ENCODE measurements at regions not wholly inside any gene's neighbourhood (a gene's known extent, or its start where the extent isn't known, plus 50 kb on each side); places are given as distances from the start of the nearest gene placed in this dataset.

GRCh38 chr4:31660916-31661315 is 940.7 kb downstream of the PCDH7 start:
- H3K9me3 Mint-ChIP-seq = peaks cover 15 to 24% (median 17%) of the 10 kb centered on the region in 3 donors
- WGBS (ENCODE audit: insufficient coverage) = no CpG with 5 or more reads among the region's 1 CpG
- Histone ChIP-seq H3K27ac (ENCODE audit: low read length) (no peak overlapping the region), H3K4me1 (ENCODE audit: control insufficient read depth in 1 of 2, extremely low read depth in 1 of 2, insufficient read depth in 2 of 2, low read length in 2 of 2) (no peaks in the 10 kb centered on the region), H3K27me3 (replicated peaks in 1 of 2; ENCODE audit: control insufficient read depth in 2 of 2, extremely low read depth in 1 of 2, insufficient read depth in 2 of 2, low read length in 1 of 2) (no peaks in the 10 kb centered on the region), H3K9me3 (no peaks in the 10 kb centered on the region), H3K4me3 (ENCODE audit: control insufficient read depth in 1 of 2, extremely low read depth in 1 of 2, low read length in 1 of 2) (no peak overlapping the region), H3K36me3 (ENCODE audit: control insufficient read depth in 2 of 2, extremely low read depth in 1 of 2, insufficient read depth in 1 of 2, low read length in 1 of 2) (no peaks in the 10 kb centered on the region)
- no peak overlapping the region for H3K4me3 Mint-ChIP-seq
- no peaks in the 10 kb centered on the region for H3K27me3 Mint-ChIP-seq
- ChIA-PET POLR2A (no interaction called here), CTCF (no interaction called here)
- no peaks in the 10 kb centered on the region for H3K4me1 Mint-ChIP-seq
- ATAC-seq (replicated peaks in 1 of 4) (no peak), DNase-seq (no peak)
- no peak overlapping the region for H3K27ac Mint-ChIP-seq
- H3K36me3 Mint-ChIP-seq = no peaks in the 10 kb centered on the region

- no peak for DNase-seq
- WGBS (ENCODE audit: insufficient coverage) = no CpG with 5 or more reads among the region's 2 CpGs
- H3K36me3 Mint-ChIP-seq = no peaks in the 10 kb centered on the region
Measured at GRCh38 chr4:31662951-31663350, 942.8 kb downstream of the PCDH7 start.

GRCh38 chr4:31667686-31668085 is 947.5 kb downstream of the PCDH7 start:
- Histone ChIP-seq H3K27ac (ENCODE audit: low read length) (no peak overlapping the region), H3K9me3 (no peaks in the 10 kb centered on the region), H3K4me3 (ENCODE audit: control insufficient read depth in 1 of 2, extremely low read depth in 1 of 2, low read length in 1 of 2) (no peak overlapping the region), H3K36me3 (ENCODE audit: control insufficient read depth in 2 of 2, extremely low read depth in 1 of 2, insufficient read depth in 1 of 2, low read length in 1 of 2) (no peaks in the 10 kb centered on the region), H3K4me1 (ENCODE audit: control insufficient read depth in 1 of 2, extremely low read depth in 1 of 2, insufficient read depth in 2 of 2, low read length in 2 of 2) (no peaks in the 10 kb centered on the region), H3K27me3 (replicated peaks in 1 of 2; ENCODE audit: control insufficient read depth in 2 of 2, extremely low read depth in 1 of 2, insufficient read depth in 2 of 2, low read length in 1 of 2) (no peaks in the 10 kb centered on the region)
- no peaks in the 10 kb centered on the region for H3K4me1 Mint-ChIP-seq
- H3K27ac Mint-ChIP-seq = no peak overlapping the region
- ChIA-PET POLR2A (no interaction called here), CTCF (no interaction called here)
- no peak overlapping the region for H3K4me3 Mint-ChIP-seq
- ATAC-seq (replicated peaks in 1 of 4) (no peak), DNase-seq (no peak)
- H3K27me3 Mint-ChIP-seq = no peaks in the 10 kb centered on the region
- no CpG with 5 or more reads among the region's 2 CpGs for WGBS (ENCODE audit: insufficient coverage)
- no peaks in the 10 kb centered on the region for H3K36me3 Mint-ChIP-seq
- H3K9me3 Mint-ChIP-seq = peaks cover 10 to 14% (median 12%) of the 10 kb centered on the region in 3 donors

More at GRCh38 chr4:31662951-31663350, 942.8 kb downstream of the PCDH7 start:
- H3K27ac Mint-ChIP-seq = no peak overlapping the region
- no peak overlapping the region for H3K27ac ChIP-seq (ENCODE audit: low read length)
- POLR2A ChIA-PET = no interaction called here
- CTCF ChIA-PET = no interaction called here
- H3K4me3 Mint-ChIP-seq = no peak overlapping the region
- no peaks in the 10 kb centered on the region for H3K4me1 ChIP-seq (ENCODE audit: control insufficient read depth in 1 of 2, extremely low read depth in 1 of 2, insufficient read depth in 2 of 2, low read length in 2 of 2)
- no peaks in the 10 kb centered on the region for H3K4me1 Mint-ChIP-seq
- no peaks in the 10 kb centered on the region for H3K36me3 ChIP-seq (ENCODE audit: control insufficient read depth in 2 of 2, extremely low read depth in 1 of 2, insufficient read depth in 1 of 2, low read length in 1 of 2)
- H3K27me3 Mint-ChIP-seq = no peaks in the 10 kb centered on the region
- peaks cover 13 to 22% (median 13%) of the 10 kb centered on the region in 3 donors for H3K9me3 Mint-ChIP-seq
- ATAC-seq (replicated peaks in 1 of 4) = no peak
- no peak overlapping the region for H3K4me3 ChIP-seq (ENCODE audit: control insufficient read depth in 1 of 2, extremely low read depth in 1 of 2, low read length in 1 of 2)
- no peaks in the 10 kb centered on the region for H3K9me3 ChIP-seq
- H3K27me3 ChIP-seq (replicated peaks in 1 of 2; ENCODE audit: control insufficient read depth in 2 of 2, extremely low read depth in 1 of 2, insufficient read depth in 2 of 2, low read length in 1 of 2) = no peaks in the 10 kb centered on the region

- DNase-seq = no peak
- ATAC-seq (replicated peaks in 1 of 4) = no peak
- H3K4me3 Mint-ChIP-seq = no peak overlapping the region
- H3K27ac Mint-ChIP-seq = no peak overlapping the region
- CTCF ChIA-PET = no interaction called here
- Histone ChIP-seq H3K9me3 (no peaks in the 10 kb centered on the region), H3K36me3 (ENCODE audit: control insufficient read depth in 2 of 2, extremely low read depth in 1 of 2, insufficient read depth in 1 of 2, low read length in 1 of 2) (no peaks in the 10 kb centered on the region), H3K27ac (ENCODE audit: low read length) (no peak overlapping the region), H3K27me3 (replicated peaks in 1 of 2; ENCODE audit: control insufficient read depth in 2 of 2, extremely low read depth in 1 of 2, insufficient read depth in 2 of 2, low read length in 1 of 2) (no peaks in the 10 kb centered on the region), H3K4me3 (ENCODE audit: control insufficient read depth in 1 of 2, extremely low read depth in 1 of 2, low read length in 1 of 2) (no peak overlapping the region), H3K4me1 (ENCODE audit: control insufficient read depth in 1 of 2, extremely low read depth in 1 of 2, insufficient read depth in 2 of 2, low read length in 2 of 2) (no peaks in the 10 kb centered on the region)
- no peaks in the 10 kb centered on the region for H3K27me3 Mint-ChIP-seq
- POLR2A ChIA-PET = no interaction called here
- H3K9me3 Mint-ChIP-seq = peaks cover 0 to 9% (median 8%) of the 10 kb centered on the region in 3 donors
- H3K36me3 Mint-ChIP-seq = no peaks in the 10 kb centered on the region
- H3K4me1 Mint-ChIP-seq = no peaks in the 10 kb centered on the region
- WGBS (ENCODE audit: insufficient coverage) = no CpG with 5 or more reads among the region's 1 CpG
Measured at GRCh38 chr4:31674313-31674947, 954.3 kb downstream of the PCDH7 start.

- no peak for ATAC-seq (replicated peaks in 1 of 4)
- CTCF ChIA-PET = no interaction called here
Measured at GRCh38 chr4:31678356-31678755, 958.2 kb downstream of the PCDH7 start.

GRCh38 chr4:31682796-31683195 is 962.6 kb downstream of the PCDH7 start:
- H3K4me3 ChIP-seq (ENCODE audit: control insufficient read depth in 1 of 2, extremely low read depth in 1 of 2, low read length in 1 of 2) = no peak overlapping the region
- H3K36me3 ChIP-seq (ENCODE audit: control insufficient read depth in 2 of 2, extremely low read depth in 1 of 2, insufficient read depth in 1 of 2, low read length in 1 of 2) = no peaks in the 10 kb centered on the region
- Mint-ChIP-seq H3K27ac (no peak overlapping the region), H3K36me3 (no peaks in the 10 kb centered on the region), H3K4me1 (no peaks in the 10 kb centered on the region), H3K4me3 (no peak overlapping the region), H3K9me3 (peaks cover 4 to 12% (median 5%) of the 10 kb centered on the region in 3 donors), H3K27me3 (no peaks in the 10 kb centered on the region)
- 83% methylated on average over 1 of the region's 3 CpGs for WGBS (ENCODE audit: insufficient coverage)
- no peak overlapping the region for H3K27ac ChIP-seq (ENCODE audit: low read length)
- no peaks in the 10 kb centered on the region for H3K4me1 ChIP-seq (ENCODE audit: control insufficient read depth in 1 of 2, extremely low read depth in 1 of 2, insufficient read depth in 2 of 2, low read length in 2 of 2)
- ChIA-PET POLR2A (no interaction called here), CTCF (no interaction called here)
- peaks cover 4% of the 10 kb centered on the region for H3K9me3 ChIP-seq
- no peak for DNase-seq
- no peaks in the 10 kb centered on the region for H3K27me3 ChIP-seq (replicated peaks in 1 of 2; ENCODE audit: control insufficient read depth in 2 of 2, extremely low read depth in 1 of 2, insufficient read depth in 2 of 2, low read length in 1 of 2)
- ATAC-seq (replicated peaks in 1 of 4) = no peak

More at GRCh38 chr4:31678356-31678755, 958.2 kb downstream of the PCDH7 start:
- no peak overlapping the region for H3K27ac ChIP-seq (ENCODE audit: low read length)
- no peaks in the 10 kb centered on the region for H3K27me3 ChIP-seq (replicated peaks in 1 of 2; ENCODE audit: control insufficient read depth in 2 of 2, extremely low read depth in 1 of 2, insufficient read depth in 2 of 2, low read length in 1 of 2)
- WGBS (ENCODE audit: insufficient coverage) = no CpG with 5 or more reads among the region's 1 CpG
- peaks cover 4% of the 10 kb centered on the region for H3K9me3 ChIP-seq
- H3K9me3 Mint-ChIP-seq = peaks cover 4 to 10% (median 7%) of the 10 kb centered on the region in 3 donors
- H3K4me1 ChIP-seq (ENCODE audit: control insufficient read depth in 1 of 2, extremely low read depth in 1 of 2, insufficient read depth in 2 of 2, low read length in 2 of 2) = no peaks in the 10 kb centered on the region
- POLR2A ChIA-PET = no interaction called here
- H3K36me3 ChIP-seq (ENCODE audit: control insufficient read depth in 2 of 2, extremely low read depth in 1 of 2, insufficient read depth in 1 of 2, low read length in 1 of 2) = no peaks in the 10 kb centered on the region
- H3K4me1 Mint-ChIP-seq = no peaks in the 10 kb centered on the region
- H3K36me3 Mint-ChIP-seq = no peaks in the 10 kb centered on the region
- no peak overlapping the region for H3K4me3 ChIP-seq (ENCODE audit: control insufficient read depth in 1 of 2, extremely low read depth in 1 of 2, low read length in 1 of 2)
- H3K27ac Mint-ChIP-seq = no peak overlapping the region
- H3K4me3 Mint-ChIP-seq = no peak overlapping the region
- no peaks in the 10 kb centered on the region for H3K27me3 Mint-ChIP-seq
- DNase-seq = no peak
